KMS-11 (cell line): ENCODE measurements at regions not wholly inside any gene's neighbourhood (a gene's known extent, or its start where the extent isn't known, plus 50 kb on each side); places are given as distances from the start of the nearest gene placed in this dataset.

Experiments
- H2AFZ ChIP-seq: fragments of 200-600 bp; sonication (generic); 2 replicates; pipeline ENCODE4 v1.6.1; 2016; ENCODE audit warnings: antibody characterized with exemption, mixed run types, low read depth
- H3K27ac ChIP-seq: fragments of 200-600 bp; sonication (generic); 2 replicates; pipeline ENCODE4 v1.6.1; 2016; ENCODE audit warnings: mild to moderate bottlenecking, mixed run types
- H3K27me3 ChIP-seq: fragments of 200-600 bp; sonication (generic); 2 replicates; pipeline ENCODE4 v1.6.1; 2017; ENCODE audit warnings: mild to moderate bottlenecking, low read depth, mixed run types, moderate library complexity; ENCODE audit not compliant: insufficient read depth
- H3K36me3 ChIP-seq: fragments of 200-600 bp; sonication (generic); 2 replicates; pipeline ENCODE4 v1.6.1; 2017; ENCODE audit warnings: mild to moderate bottlenecking, mixed run types; ENCODE audit not compliant: insufficient read depth
- H3K4me1 ChIP-seq: fragments of 200-600 bp; sonication (generic); 2 replicates; pipeline ENCODE4 v1.6.1; 2016; ENCODE audit warnings: mild to moderate bottlenecking, low read depth, mixed run types; ENCODE audit not compliant: poor library complexity, severe bottlenecking
- H3K4me2 ChIP-seq: fragments of 200-600 bp; sonication (generic); 2 replicates; pipeline ENCODE4 v1.7.0; 2016; ENCODE audit warnings: mild to moderate bottlenecking, mixed run types
- H3K4me3 ChIP-seq: fragments of 200-600 bp; sonication (generic); IDR thresholded peaks from 2 replicates; pipeline ENCODE4 v1.6.1; 2017; ENCODE audit warnings: low read depth, low read length, mixed read lengths; ENCODE audit not compliant: insufficient read depth
- H3K79me2 ChIP-seq: fragments of 200-600 bp; sonication (generic); 2 replicates; pipeline ENCODE4 v1.6.1; 2016; ENCODE audit warnings: low read depth, mixed run types; ENCODE audit not compliant: insufficient read depth
- H3K9ac ChIP-seq: fragments of 200-600 bp; sonication (generic); 2 replicates; pipeline ENCODE4 v1.6.1; 2016; ENCODE audit warnings: mild to moderate bottlenecking, mixed run types
- H4K20me1 ChIP-seq: fragments of 200-600 bp; sonication (generic); 2 replicates; pipeline ENCODE4 v1.6.1; 2016; ENCODE audit warnings: mild to moderate bottlenecking, mixed run types; ENCODE audit not compliant: insufficient read depth
- TF ChIP-seq, protein P1 (sequence below): fragments of 200-600 bp; sonication (generic); conservative IDR thresholded peaks from 2 replicates; pipeline ENCODE4 v1.6.1; 2017; ENCODE audit warnings: low read depth, mild to moderate bottlenecking, antibody characterized with exemption, low read length, moderate library complexity, mixed read lengths

DNA sequence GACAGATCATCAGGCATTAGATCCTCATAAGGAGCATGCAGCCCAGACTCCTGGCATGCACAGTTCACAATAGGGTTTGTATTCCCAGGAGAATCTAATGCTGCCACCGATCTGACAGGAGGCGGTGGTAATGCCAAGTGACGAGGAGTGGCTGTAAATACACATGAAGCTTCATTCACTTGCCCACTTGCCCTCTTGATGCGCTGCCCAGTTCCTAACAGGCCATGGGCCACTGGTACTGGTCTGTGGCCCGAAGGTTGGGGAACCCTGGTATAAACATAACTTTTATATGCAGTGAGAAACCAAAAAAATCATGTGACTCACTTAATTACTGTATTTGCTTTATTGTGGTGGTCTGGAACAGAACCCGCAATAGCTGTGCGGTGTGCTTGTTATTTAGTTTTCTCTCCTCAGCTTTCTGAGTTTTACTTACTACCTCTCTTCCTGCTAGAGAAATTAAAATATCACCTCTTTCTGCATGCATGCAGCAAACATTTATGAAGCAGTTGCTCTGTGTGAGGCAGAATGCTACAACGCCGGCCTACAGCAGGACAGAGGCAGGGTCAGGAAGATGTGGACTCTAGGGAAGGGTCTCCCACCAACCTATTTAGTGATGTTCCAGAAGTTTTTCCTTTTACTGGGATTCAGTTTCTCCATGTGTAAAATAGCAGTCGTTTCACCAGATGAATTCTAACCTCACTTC, 151.3 kb downstream of the MAF start:
- Histone ChIP-seq H3K4me3 (no peak overlapping the region), H3K36me3 (no peaks in the 10 kb centered on the region), H3K9ac (no peak overlapping the region), H3K27ac (no peak overlapping the region), H3K4me2 (no peak overlapping the region), H3K79me2 (no peaks in the 10 kb centered on the region), H3K27me3 (no peaks in the 10 kb centered on the region), H4K20me1 (no peaks in the 10 kb centered on the region), H2AFZ (no peak overlapping the region), H3K4me1 (peaks cover 24% of the 10 kb centered on the region)
- TF ChIP-seq, protein P1, sequence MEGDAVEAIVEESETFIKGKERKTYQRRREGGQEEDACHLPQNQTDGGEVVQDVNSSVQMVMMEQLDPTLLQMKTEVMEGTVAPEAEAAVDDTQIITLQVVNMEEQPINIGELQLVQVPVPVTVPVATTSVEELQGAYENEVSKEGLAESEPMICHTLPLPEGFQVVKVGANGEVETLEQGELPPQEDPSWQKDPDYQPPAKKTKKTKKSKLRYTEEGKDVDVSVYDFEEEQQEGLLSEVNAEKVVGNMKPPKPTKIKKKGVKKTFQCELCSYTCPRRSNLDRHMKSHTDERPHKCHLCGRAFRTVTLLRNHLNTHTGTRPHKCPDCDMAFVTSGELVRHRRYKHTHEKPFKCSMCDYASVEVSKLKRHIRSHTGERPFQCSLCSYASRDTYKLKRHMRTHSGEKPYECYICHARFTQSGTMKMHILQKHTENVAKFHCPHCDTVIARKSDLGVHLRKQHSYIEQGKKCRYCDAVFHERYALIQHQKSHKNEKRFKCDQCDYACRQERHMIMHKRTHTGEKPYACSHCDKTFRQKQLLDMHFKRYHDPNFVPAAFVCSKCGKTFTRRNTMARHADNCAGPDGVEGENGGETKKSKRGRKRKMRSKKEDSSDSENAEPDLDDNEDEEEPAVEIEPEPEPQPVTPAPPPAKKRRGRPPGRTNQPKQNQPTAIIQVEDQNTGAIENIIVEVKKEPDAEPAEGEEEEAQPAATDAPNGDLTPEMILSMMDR: no peak

DNA sequence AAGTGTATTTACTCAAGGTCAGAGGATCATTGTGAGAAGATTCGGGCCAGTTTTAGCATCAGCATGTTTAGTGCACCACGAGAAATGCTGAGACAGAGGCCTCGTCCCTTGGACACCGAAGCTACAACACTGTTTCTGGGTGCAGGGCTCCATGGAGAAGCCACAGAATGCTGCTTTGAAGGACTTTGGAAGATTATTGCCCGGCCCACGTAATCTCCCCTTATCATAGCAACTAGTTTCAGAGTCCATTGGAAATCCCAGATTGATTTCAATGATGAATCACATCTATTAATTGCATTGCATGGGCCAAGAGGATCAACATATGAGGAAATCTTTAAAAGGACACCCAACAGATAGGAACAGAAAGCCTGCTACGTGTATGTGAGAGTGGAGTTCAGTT, 156.0 kb downstream of the MAF start:
- H3K27me3 ChIP-seq: no peaks in the 10 kb centered on the region
- no peak overlapping the region for H3K4me3 ChIP-seq
- no peak overlapping the region for H3K9ac ChIP-seq
- no peaks in the 10 kb centered on the region for H3K36me3 ChIP-seq
- H4K20me1 ChIP-seq: no peaks in the 10 kb centered on the region
- no peak overlapping the region for H2AFZ ChIP-seq
- no peak overlapping the region for H3K4me2 ChIP-seq
- H3K4me1 ChIP-seq: no peaks in the 10 kb centered on the region
- TF ChIP-seq, protein P1: no peak
- no peak overlapping the region for H3K27ac ChIP-seq
- no peaks in the 10 kb centered on the region for H3K79me2 ChIP-seq

DNA sequence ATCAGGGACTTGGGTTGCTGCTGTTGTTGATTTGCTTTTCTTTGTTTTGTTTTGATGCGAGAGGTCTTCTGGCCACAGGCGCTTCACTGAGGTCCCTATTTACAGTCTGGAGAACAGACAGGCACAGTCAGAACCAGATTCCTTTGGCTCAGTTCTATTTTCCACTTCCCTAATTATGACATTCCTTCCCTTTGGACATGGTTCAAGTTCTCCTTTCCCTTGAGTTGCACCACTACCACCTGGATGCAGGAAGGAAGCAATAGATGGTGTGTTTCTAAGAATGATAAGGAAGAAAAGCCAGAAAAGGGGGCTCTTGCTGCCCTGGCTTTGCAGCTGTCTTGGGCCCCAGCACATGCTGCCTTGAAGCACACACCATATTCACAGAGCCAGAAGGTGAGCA, 160.6 kb downstream of the MAF start:
- no peaks in the 10 kb centered on the region for H3K4me1 ChIP-seq
- H3K4me3 ChIP-seq: no peak overlapping the region
- H3K9ac ChIP-seq: no peak overlapping the region
- no peaks in the 10 kb centered on the region for H3K79me2 ChIP-seq
- H3K27ac ChIP-seq: no peak overlapping the region
- no peak overlapping the region for H2AFZ ChIP-seq
- H3K27me3 ChIP-seq: no peaks in the 10 kb centered on the region
- no peak overlapping the region for H3K4me2 ChIP-seq
- no peaks in the 10 kb centered on the region for H3K36me3 ChIP-seq
- TF ChIP-seq, protein P1: no peak
- no peaks in the 10 kb centered on the region for H4K20me1 ChIP-seq

DNA sequence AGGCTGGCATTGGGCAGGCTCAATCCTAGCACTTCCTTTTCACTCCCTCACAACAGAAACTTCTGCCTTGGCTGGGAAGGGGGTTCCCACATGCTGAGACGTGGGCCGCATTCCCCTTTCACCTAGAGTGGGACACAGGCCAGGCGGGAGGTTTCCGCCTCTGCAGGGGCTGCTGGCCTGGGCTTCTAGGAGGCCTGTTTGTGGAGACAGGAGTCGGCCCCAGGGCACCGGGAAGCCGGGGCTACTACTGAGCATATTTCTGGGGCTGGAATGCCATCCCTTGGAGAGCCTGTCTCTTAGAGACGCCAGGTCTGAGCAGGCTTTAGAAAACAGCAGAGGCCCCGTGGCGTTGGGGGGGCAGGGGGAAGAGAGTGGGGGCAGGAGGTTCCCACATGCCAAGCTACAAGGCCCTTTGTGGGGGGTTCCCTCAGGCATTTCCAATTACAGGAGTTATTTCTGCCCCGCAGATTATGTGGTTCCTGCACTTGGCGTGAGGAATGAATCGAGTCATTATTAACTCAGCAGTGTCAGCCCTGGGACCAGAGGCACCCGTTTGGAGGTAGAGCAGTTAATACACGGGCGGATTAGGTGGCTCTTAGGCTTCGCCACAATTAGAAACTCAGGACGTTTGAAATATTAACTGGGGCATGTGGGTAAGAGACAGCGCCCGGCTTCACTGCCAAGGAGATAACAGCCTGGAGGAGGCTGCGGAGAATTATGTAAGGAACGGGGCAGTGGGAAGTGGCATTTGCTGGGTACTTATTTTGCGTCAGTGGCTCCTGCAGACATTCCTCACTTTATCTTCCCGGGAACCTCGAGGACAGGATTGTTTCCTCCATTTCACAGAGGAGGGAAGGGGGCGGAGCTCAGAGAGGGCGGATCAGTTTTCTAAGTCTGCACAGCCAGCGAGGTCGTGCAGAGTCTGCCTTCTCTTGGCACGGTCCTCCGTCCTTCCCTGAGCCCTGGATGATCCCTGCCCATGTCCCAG, 162.5 kb downstream of the MAF start:
- Histone ChIP-seq H2AFZ (no peak overlapping the region), H3K36me3 (no peaks in the 10 kb centered on the region), H3K27ac (no peak overlapping the region), H3K9ac (no peak overlapping the region), H3K4me1 (no peaks in the 10 kb centered on the region), H3K4me2 (no peak overlapping the region), H3K4me3 (no peak overlapping the region), H4K20me1 (no peaks in the 10 kb centered on the region), H3K27me3 (no peaks in the 10 kb centered on the region), H3K79me2 (no peaks in the 10 kb centered on the region)
- TF ChIP-seq, protein P1: no peak
